Spleen (tissue), 7 donors: ENCODE measurements at regions not wholly inside any gene's neighbourhood (a gene's known extent, or its start where the extent isn't known, plus 50 kb on each side); places are given as distances from the start of the nearest gene placed in this dataset.

ENCODE experiments used
- POLR2AphosphoS5 ChIP-seq, 3 donors: sonication (generic); formaldehyde crosslinking; IDR thresholded peaks; one replicate each; pipeline ENCODE4 v1.5.1; 2017; ENCODE audit warnings: antibody characterized with exemption in 3 of 3
- TF ChIP-seq, protein P1 (sequence below), 11 experiments: fragments of 200-600 bp in 7 of 11; fragments of 450-650 bp in 4 of 11; sonication (generic) in 4 of 11; IDR thresholded peaks in 8 of 11; conservative IDR thresholded peaks in 3 of 11; 1 replicate in 7 of 11; 2 replicates in 4 of 11; pipeline versions ENCODE4 v1.4.0 to v1.8.0; 2016 to 2021; ENCODE audit warnings: antibody characterized with exemption in 11 of 11, inconsistent platforms in 4 of 11, mild to moderate bottlenecking in 1 of 11
- donor health status: DM: no; HTN: no; CAD: no; lungs with moderate emphysema.
- donor health status: DM: no; HTN: no; CAD: no.
- donor health status: DM: no; HTN: no; CAD: no.

DNA sequence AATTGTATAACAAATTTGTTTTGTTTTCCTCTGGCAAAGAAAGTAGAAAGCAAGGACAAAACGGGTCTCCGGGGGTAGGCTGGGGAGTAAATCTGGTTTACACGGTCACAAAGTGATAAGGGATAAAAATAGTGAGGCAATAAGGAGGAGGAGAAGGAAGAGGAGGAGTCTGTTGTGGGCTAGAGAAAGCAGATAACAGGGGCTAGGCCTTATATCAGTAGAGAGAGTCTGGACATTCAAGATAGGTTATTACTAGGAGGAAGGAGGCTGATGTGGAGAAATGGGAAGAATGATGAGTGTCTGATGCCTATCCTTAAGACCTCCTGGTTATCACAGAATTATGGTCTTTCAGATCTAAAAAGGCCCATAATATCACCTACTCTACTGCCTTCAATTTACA, 83.2 kb upstream of the SSTR1 start:
- TF ChIP-seq, protein P1, sequence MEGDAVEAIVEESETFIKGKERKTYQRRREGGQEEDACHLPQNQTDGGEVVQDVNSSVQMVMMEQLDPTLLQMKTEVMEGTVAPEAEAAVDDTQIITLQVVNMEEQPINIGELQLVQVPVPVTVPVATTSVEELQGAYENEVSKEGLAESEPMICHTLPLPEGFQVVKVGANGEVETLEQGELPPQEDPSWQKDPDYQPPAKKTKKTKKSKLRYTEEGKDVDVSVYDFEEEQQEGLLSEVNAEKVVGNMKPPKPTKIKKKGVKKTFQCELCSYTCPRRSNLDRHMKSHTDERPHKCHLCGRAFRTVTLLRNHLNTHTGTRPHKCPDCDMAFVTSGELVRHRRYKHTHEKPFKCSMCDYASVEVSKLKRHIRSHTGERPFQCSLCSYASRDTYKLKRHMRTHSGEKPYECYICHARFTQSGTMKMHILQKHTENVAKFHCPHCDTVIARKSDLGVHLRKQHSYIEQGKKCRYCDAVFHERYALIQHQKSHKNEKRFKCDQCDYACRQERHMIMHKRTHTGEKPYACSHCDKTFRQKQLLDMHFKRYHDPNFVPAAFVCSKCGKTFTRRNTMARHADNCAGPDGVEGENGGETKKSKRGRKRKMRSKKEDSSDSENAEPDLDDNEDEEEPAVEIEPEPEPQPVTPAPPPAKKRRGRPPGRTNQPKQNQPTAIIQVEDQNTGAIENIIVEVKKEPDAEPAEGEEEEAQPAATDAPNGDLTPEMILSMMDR (IDR thresholded peaks at IDR 0.05 in 8 of 11, conservative IDR thresholded peaks at IDR 0.05 in 3 of 11), result no peak
- no peak for TF ChIP-seq POLR2AphosphoS5 (IDR thresholded peaks at IDR 0.05)
